ENCODE measurements at regions not wholly inside any gene's neighbourhood (a gene's known extent, or its start where the extent isn't known, plus 50 kb on each side); places are given as distances from the start of the nearest gene placed in this dataset.

DNA sequence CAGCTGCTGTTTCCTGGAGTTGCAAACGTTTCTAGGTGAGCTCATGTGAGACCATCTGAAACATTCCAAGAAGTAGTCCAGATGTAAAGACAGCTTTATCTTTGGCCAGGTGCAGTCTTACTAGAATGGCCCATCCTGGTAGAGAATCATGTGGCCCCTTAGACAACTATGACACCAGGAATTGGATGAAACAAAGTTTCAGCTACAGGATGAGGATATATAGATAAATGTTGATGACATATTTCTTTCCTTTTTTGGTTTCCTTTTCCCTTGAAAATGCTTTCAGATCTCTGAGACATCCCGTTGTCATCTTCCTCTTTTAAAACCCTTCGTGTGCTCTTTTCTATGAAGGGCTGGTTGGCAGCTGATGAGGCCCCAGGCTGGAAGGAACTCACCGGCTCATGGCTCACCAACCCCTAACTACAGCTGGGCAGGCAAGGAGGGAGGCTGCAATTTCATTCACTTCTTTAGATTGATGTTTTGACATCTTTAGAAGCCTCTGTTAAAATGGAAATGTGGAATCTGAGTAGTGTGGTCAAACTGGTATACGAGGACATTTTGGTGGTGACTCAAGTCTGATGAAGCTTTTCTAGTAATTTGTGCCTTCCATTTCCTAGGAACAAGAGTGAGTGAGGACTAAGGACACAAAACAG is 167.9 kb upstream of the TNFAIP3 start:
- TF ChIP-seq CTCF (IDR thresholded peaks at IDR 0.05) (no peak), POLR2AphosphoS5 (IDR thresholded peaks at IDR 0.05) (no peak), POLR2A (IDR thresholded peaks at IDR 0.05) (no peak), EP300 (IDR thresholded peaks at IDR 0.05) (no peak)
